MV-4-11 (cell line): ENCODE measurements at regions not wholly inside any gene's neighbourhood (a gene's known extent, or its start where the extent isn't known, plus 50 kb on each side); places are given as distances from the start of the nearest gene placed in this dataset.

Experiments
- DNase-seq: peaks from one replicate; lab custom pipeline; 2025; lab: John Stamatoyannopoulos, UW

GRCh38 chr2:221216636-221217035 lies 355.5 kb downstream of the EPHA4 start:
- DNase-seq = no peak

GRCh38 chr2:221225752-221226151 lies 346.4 kb downstream of the EPHA4 start:
- no peak for DNase-seq

DNA sequence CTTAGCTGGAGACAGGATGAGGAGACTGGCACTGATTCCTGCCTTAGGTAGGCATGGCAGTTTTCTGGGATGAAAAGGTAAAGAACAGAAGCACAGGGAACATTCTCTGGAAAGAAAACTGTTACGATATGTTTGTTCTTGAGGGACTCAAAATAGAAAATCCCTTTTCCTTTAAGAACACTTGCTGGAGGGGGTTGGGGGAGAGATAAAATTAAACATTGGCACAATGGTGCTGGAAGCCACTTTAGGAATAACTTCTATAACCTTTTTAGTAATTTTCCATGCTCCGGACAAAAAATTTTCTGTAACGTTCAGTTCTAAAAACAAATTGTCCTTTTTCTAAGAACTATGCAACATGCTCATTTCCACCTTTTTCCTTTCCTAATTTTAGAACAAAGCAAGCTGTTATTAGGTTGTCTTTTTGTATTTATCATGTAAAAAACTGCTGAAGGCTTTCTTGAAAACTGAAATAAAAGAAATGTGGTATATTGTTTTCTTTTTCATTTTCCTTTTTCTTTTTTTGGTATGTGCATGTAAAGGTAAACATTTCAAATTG lies 343.8 kb downstream of the EPHA4 start:
- no peak for DNase-seq

DNA sequence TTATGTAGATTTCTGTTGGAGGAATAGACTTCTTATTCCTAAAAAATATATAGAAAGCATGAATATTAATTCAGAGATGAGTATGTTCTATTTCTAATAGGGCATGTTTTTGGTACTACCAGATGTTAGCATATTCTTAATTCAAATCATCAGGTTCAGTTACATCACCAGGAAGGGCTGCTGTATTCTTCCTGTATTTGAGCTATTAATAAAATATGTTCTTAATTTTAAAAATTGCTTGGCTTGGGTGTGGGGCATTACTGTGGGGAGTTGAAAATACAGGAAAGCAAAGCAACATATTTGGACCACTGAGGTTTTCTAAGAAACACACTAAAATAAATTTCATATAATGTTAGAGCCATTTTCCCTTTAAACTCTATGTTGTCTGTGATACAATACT lies 343.0 kb downstream of the EPHA4 start:
- no peak for DNase-seq

DNA sequence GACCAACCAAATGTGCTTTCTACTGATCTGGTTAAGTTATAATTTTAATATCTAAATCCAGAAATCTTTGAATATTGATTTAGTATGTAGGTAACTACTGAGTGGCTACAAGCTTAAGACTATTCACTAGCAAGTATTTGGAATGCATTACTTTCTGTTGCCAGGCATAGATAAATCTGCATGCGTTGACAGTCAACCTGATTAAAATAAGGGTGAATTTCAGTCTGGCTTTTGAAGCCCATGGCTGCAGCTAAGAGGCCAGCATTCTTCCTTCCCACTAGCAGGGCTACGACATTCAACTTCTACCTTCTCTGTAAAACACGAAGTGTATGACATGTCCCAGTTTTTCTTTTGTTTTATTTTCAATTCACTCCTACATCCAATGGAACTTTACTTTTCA lies 340.6 kb downstream of the EPHA4 start:
- DNase-seq = no peak

DNA sequence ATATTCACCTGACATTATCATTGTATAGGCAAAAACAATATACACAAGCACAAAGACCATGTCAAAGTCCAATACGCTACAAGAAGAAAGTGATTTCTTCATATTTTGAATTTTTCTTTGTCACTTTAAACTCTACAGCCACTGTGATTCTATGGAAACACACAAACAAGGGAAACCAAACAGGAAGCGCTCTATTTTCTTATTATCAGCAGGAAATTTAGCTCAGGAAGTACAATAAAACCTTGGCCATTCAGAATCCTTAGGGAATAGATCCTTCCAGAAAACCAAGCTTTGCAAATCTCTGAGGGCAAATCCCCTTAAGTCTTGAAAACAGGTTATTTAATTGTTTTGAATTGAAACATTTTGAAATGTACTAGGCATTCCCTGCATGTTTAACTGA lies 336.2 kb downstream of the EPHA4 start:
- DNase-seq = no peak

- no peak for DNase-seq
These were observed 331.0 kb downstream of the EPHA4 start for GRCh38 chr2:221241072-221241471.

DNA sequence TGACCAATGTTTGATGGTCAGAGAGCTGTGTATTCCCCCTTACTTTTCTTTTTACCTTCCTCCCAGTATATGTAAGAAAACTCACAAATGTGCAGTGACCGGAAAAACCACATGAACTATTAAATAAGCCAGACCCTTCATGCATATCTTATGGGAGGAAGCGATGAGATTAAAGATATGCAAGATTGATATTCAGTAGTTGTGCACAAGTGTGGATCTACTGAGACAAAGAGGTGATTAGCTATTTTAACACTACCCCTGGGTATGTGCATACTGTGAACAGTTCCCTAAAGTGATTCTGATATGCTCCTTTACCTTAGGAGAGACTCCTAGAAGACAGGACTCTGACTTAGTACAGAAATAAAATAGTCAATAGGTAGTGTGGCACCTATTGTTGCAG lies 328.3 kb downstream of the EPHA4 start:
- no peak for DNase-seq

- DNase-seq = no peak
These were observed 327.1 kb downstream of the EPHA4 start for GRCh38 chr2:221245045-221245444.

DNA sequence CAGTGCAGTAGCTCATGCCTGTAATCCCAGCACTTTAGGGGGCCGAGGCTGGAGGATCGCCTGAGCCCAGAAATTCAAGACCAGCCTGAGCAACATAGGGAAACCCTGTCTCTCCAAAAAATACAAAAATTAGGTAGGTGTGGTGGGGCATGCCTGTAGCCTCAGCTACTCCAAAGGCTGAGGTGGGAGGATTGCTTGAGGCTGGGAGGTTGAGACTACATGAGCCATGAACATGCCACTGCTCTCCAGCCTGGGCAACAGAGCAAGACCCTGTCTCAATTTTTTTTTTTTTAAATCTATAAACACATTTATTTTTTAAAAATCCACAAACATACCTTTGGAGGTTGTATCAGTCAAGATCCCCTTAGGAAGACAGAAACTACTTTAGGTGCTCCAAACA lies 326.3 kb downstream of the EPHA4 start:
- no peak for DNase-seq

DNA sequence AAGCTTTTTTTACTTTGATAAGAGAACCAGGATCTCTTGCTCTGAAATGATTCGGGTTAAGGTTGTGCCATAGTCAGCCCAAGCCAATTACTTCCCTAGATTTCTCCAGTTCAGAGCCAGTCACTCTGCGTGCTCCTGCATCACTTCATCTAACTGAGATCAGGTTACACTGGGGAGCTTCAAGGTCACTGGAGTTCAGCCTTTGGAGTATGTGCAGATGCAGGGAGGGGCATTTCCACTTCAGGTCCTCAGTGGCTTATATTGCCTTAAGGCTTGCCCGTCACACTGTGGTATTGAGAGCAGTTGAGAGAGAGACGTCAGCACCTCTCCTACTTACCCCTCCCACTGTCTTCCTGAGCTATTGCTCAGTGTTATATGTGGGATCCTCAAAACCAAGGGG lies 317.8 kb downstream of the EPHA4 start:
- no peak for DNase-seq

- no peak for DNase-seq
These were observed 316.2 kb downstream of the EPHA4 start for GRCh38 chr2:221255862-221256261.

DNA sequence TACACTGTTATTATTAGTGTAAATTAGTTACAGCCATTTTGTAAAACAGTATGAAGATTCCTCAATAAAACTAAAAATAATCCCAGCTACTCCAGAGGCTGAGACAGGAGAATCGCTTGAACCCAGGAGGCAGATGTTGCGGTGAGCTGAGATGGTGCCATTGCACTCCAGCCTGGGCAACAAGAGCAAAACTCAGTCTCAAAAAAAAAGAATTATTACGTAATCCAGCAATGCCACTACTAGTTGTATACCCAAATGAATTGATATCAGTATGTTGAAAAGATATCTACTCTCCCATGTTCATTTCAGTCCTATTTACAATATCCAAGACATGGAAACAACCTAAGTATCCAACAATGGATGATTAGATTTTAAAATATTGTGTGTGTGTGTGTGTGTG lies 313.6 kb downstream of the EPHA4 start:
- DNase-seq = no peak

DNA sequence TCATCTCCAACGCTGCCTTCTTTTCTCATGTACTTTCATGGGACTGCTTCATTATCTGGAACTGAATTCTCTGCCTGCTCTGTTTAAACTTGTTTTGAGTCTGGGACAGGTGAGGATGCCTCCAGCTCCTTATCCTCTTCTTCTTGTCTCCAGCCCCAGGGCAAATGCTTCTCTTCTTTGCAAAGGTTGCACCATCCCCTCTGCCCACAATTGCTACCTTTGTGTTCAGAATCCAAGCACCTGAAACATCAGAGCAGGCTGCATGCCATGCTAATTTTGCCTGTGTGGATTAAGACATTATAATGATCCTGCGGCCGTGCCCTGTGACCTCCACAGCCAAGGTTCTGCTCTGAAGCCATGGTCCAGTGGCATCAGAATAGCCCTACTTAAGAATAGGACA lies 309.5 kb downstream of the EPHA4 start:
- DNase-seq = no peak

DNA sequence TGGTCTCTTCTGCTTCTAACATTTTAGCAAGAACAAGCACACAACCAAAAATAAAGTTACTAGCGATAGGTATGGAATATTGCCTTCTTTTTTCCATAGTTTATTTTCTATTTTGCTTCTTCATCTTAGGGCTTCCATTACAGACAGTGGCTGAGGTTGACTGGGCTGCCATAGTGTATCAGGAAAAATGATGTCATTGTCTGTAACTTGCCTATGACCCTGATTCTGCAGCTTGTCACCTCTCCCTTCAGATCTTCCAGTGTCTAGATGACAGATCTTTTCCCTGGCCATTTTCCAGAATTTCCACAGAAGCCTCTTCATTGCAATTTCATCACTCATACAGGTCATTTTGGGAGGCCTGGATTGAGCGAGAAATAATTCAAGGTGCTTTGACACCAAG lies 308.5 kb downstream of the EPHA4 start:
- no peak for DNase-seq

DNA sequence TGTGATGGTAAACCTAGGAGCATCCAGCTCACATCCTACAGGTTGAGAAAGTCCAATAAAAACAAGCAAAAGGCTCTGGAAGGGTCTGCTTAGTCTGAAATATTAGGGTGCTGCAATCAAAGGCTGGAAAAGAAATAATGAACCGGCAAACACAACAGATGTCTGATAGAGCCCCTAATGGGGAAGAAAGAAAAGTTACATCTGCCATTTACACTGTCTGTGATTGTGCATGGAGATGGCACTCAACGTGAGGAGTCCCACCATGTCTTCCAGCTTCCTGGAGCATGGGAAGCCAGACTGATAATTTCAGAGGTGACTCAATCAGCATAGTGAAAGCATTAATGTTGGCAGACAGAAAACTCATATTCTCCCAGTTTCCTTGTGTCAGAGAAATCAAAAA lies 307.8 kb downstream of the EPHA4 start:
- no peak for DNase-seq

- no peak for DNase-seq
These were observed 304.2 kb downstream of the EPHA4 start for GRCh38 chr2:221267773-221268425.

DNA sequence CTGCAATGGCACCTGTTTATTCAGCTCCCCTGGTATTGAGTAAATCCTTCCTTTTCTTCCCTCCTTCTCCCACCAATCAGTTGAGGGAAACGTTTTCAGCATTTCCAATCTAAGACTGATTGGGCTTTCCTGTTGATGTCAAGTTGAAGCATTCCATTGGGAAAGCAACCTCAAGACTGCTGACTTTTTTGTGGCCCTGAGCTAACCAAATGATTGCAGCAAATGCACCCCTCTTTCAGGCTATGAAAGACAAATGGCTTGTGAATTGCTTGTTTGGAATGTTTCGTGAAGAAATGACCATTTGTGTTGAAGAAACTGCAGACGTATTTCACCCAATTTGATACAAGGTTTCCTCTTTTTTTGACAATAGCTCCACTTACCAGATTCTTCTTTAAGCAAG lies 303.5 kb downstream of the EPHA4 start:
- DNase-seq = no peak

GRCh38 chr2:221270806-221271205 lies 301.3 kb downstream of the EPHA4 start:
- no peak for DNase-seq

- no peak for DNase-seq
These were observed 299.4 kb downstream of the EPHA4 start for GRCh38 chr2:221272729-221273128.

DNA sequence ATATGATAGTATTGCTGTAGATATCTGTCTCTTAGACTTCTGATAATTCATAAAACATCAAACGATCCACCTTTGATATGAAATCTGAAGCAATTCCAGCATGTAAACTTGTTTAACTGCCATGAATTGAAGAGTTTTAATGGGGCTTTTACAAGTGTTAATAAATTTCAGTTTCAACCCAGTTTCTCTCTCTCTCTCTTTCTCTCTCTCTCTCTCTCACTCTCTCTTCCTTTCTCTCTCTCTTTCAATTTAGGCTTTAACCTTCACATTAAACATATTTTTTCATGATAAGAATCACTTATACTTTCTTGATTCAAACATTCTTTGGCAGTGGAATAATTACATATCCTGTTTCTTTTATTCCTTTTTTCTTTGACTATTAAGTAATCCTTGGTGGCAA lies 296.1 kb downstream of the EPHA4 start:
- no peak for DNase-seq

DNA sequence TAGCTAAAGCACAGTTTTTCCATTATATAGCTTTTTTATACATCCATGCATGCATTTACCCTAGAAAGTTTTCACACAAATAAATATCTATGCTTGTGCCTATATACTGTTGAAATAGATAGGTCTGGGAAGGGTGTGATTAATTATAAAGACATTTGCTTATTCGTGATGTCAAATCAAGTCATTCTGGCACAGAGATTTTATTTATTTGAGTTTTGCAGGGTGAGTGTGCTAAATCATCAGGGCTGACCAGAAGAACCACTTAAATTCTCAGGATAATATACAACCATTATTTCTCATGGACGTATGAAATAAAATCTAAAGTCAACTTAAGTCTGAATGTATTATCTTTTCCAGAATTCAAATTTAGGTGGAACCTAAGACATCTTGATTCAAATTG lies 295.5 kb downstream of the EPHA4 start:
- DNase-seq = no peak

DNA sequence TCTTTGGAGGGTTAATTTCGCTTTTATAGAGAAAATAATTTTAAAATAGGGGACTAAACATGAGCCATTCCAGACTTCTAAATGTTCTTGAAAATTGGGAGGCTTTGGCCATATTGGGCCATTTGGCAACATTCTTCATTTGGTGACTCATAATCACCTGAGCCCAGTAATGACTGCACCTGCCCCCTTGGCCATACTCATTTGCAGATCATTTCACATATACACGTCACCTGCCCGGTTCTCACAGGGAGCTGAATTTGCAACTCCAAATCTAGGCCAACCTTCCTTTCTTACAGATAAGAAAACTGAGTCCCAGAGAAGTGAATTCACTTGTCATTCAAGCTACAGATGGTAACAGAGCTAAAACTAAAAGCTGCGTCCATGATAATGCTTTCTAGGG lies 289.7 kb downstream of the EPHA4 start:
- no peak for DNase-seq

GRCh38 chr2:221283896-221284545 lies 288.1 kb downstream of the EPHA4 start:
- DNase-seq = peak; percentile 53
